ENCODE measurements at regions not wholly inside any gene's neighbourhood (a gene's known extent, or its start where the extent isn't known, plus 50 kb on each side); places are given as distances from the start of the nearest gene placed in this dataset.

- no peak for TF ChIP-seq SRF (IDR thresholded peaks at IDR 0.05; ENCODE audit: low read depth, low read length)
- TF ChIP-seq, protein P1, sequence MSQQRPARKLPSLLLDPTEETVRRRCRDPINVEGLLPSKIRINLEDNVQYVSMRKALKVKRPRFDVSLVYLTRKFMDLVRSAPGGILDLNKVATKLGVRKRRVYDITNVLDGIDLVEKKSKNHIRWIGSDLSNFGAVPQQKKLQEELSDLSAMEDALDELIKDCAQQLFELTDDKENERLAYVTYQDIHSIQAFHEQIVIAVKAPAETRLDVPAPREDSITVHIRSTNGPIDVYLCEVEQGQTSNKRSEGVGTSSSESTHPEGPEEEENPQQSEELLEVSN (IDR thresholded peaks at IDR 0.05) = no peak
- no peak for TF ChIP-seq CHD2 (IDR thresholded peaks at IDR 0.05; ENCODE audit: low read length)
- no peak for TF ChIP-seq RBBP5 (IDR thresholded peaks at IDR 0.05; ENCODE audit: borderline replicate concordance, low read depth, low read length)
- no peak for TF ChIP-seq JUN (IDR thresholded peaks at IDR 0.05; ENCODE audit: low read depth, low read length)
- no peak for TF ChIP-seq USF2 (IDR thresholded peaks at IDR 0.05; ENCODE audit: low read length)
- TF ChIP-seq YY1 (IDR thresholded peaks at IDR 0.05; ENCODE audit: low read depth, low read length) = no peak
- TF ChIP-seq EP300 (IDR thresholded peaks at IDR 0.05; ENCODE audit: borderline replicate concordance in 1 of 2, low read depth in 2 of 2, low read length in 2 of 2) = no peak
- TF ChIP-seq, protein P2, sequence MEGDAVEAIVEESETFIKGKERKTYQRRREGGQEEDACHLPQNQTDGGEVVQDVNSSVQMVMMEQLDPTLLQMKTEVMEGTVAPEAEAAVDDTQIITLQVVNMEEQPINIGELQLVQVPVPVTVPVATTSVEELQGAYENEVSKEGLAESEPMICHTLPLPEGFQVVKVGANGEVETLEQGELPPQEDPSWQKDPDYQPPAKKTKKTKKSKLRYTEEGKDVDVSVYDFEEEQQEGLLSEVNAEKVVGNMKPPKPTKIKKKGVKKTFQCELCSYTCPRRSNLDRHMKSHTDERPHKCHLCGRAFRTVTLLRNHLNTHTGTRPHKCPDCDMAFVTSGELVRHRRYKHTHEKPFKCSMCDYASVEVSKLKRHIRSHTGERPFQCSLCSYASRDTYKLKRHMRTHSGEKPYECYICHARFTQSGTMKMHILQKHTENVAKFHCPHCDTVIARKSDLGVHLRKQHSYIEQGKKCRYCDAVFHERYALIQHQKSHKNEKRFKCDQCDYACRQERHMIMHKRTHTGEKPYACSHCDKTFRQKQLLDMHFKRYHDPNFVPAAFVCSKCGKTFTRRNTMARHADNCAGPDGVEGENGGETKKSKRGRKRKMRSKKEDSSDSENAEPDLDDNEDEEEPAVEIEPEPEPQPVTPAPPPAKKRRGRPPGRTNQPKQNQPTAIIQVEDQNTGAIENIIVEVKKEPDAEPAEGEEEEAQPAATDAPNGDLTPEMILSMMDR (IDR thresholded peaks at IDR 0.05; ENCODE audit: control extremely low read depth in 1 of 3, insufficient read depth in 1 of 3, low read depth in 1 of 3, low read length in 3 of 3) = no peak
- no peak for TF ChIP-seq POLR2A (IDR thresholded peaks at IDR 0.05; ENCODE audit: control extremely low read depth in 1 of 2, low read depth in 2 of 2, low read length in 2 of 2)
Measured at GRCh38 chr2:215662715-215663114, 226.8 kb upstream of the FN1 start.

Data from H1 (cell line).